ENCODE measurements at regions not wholly inside any gene's neighbourhood (a gene's known extent, or its start where the extent isn't known, plus 50 kb on each side); places are given as distances from the start of the nearest gene placed in this dataset.

DNA sequence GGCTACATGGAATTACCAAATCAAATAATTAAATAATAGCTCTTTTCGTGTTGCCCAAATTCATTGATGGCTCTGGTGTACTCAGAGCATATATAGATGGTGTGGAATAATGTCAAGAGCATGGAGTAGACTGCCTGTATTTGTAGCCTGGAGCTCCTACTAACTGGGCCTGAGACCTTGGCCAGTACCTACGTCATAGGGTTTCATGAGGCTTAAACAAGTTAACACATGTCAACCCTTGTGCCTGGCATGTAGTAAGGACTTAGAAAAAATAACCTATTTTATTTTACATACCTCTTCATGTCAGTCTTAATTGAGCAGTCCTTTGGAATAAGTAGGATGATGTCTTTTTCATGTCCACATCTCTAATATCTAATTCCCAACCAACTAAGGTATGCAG, 223.7 kb upstream of the DPH6 start:
- TF ChIP-seq POLR2A (IDR thresholded peaks at IDR 0.05; ENCODE audit: low read depth, low read length), result no peak
- FAIRE-seq (no peak), DNase-seq (ENCODE audit: insufficient read length, low spot score) (no peak)

DNA sequence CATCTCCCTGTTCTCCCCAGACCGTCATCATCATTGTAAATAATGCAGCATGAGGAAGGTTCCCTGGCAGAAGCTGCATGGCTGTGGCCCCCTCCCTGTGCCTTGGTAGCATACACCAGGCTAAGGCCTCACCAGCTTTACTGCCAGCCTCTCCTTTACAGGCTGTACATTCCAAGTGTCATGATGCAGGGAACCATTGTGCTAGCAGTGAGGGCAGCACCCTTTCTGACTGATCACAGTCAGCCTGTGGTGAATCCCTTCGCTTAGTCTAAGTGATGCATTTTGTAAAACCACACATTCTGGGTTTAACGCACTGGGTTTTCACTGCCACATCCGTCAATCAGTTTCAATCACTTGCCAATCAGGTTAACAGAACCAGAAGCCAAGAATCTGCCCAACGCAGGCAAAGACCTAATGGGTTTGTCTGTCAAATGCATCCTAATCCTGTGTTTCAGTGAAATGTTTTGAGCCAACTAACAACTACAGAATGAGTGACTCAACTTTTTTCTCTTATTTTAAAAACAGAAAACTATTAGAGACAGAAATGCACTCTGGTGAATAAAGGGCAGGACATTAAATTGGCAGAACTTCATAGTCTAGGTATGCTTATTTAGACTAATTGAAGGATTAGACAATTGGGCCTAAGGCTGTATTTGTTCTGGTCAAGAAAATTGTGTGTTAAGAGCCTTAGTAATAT, 225.9 kb upstream of the DPH6 start:
- DNase-seq (ENCODE audit: insufficient read length, low spot score) (no peak), FAIRE-seq (no peak)
- TF ChIP-seq POLR2A (IDR thresholded peaks at IDR 0.05; ENCODE audit: low read depth, low read length), result no peak

DNA sequence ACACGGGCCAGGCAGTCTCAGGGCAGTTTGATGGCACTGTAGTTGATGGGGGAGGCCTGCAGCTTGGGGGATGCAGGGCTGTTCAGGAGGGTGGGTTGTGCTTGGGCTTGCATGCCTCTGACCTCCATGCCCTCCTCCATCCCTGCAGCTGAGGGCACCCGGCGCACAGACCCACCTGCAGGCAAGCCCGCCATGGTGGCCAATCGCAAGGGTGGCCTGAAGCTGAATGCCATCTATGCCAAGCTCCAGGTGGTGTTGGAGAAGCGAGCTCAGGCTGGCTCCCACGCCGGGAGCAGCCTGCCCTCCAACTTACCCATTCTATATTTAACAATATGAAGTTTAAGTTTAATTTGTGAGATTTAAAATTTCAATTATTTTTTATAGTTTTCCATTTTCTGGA, 228.7 kb upstream of the DPH6 start:
- FAIRE-seq, result no peak

GRCh38 chr15:35775471-35775870, 229.5 kb upstream of the DPH6 start:
- DNase-seq (ENCODE audit: insufficient read length, low spot score) (no peak), FAIRE-seq (no peak)
- no peak for TF ChIP-seq POLR2A (IDR thresholded peaks at IDR 0.05; ENCODE audit: low read depth, low read length)

More for the DNA sequence above, 228.7 kb upstream of the DPH6 start:
- TF ChIP-seq POLR2A (IDR thresholded peaks at IDR 0.05; ENCODE audit: low read depth, low read length), result no peak
- DNase-seq (ENCODE audit: insufficient read length, low spot score), result no peak

DNA sequence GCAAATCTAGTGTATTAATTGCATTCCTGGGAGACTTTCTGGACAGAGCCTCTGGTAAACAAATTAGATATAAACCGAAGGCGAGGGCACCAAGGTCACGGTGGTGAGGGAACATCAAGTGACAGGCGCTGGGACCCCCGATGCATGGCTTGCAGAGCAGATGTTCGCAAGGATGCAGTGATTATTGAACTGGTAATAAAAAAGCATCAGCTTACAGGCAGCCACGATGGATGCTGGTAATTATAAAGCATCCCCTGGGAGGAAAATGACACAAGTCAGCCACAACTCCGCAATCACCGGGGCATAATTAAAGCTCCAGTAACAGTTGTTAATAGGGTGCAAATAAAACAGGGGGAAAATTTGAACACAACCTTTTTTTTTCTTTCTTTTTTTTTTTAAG, 231.1 kb upstream of the DPH6 start:
- FAIRE-seq, result no peak
- no peak for TF ChIP-seq POLR2A (IDR thresholded peaks at IDR 0.05; ENCODE audit: low read depth, low read length)
- DNase-seq (ENCODE audit: insufficient read length, low spot score), result no peak

DNA sequence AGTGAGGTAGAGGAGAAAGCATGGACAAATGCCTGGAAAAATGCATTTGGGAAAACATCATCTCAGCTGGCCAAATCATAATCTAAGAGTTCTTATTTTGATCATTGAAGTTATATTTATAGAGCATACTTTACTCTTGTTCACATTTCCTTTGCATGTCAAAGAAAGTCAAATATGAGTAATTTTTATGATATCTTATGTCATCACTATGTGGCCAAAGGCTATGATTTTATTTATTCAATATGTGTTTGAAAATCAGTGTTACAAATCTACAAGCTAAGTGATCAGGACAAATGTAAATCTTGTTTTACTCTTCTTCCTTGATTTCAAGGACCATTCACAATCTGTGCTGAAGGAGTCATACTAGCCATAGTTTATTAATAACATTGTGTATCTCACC, 237.2 kb upstream of the DPH6 start:
- no peak for FAIRE-seq
- DNase-seq (ENCODE audit: insufficient read length, low spot score), result no peak
- no peak for TF ChIP-seq POLR2A (IDR thresholded peaks at IDR 0.05; ENCODE audit: low read depth, low read length)

DNA sequence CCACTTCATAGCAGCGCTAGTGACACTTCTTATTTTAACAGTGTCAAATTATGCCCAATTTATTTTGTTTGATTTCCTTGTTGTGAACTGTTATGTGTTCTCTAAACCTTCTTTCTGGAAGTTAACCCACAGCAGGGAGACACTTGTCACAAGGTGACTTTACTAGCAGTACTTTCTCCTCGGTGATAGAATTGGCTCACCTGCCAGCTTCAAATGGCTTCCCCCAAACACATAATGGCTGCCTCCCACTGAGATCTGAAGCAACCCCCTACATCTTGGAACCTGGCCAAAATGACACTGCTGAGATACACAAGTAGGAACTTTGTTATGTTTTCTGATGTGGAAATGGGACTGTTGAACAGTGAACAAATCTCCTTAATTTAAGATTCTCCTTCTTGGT, 238.8 kb upstream of the DPH6 start:
- no peak for FAIRE-seq
- no peak for DNase-seq (ENCODE audit: insufficient read length, low spot score)
- TF ChIP-seq POLR2A (IDR thresholded peaks at IDR 0.05; ENCODE audit: low read depth, low read length), result no peak

DNA sequence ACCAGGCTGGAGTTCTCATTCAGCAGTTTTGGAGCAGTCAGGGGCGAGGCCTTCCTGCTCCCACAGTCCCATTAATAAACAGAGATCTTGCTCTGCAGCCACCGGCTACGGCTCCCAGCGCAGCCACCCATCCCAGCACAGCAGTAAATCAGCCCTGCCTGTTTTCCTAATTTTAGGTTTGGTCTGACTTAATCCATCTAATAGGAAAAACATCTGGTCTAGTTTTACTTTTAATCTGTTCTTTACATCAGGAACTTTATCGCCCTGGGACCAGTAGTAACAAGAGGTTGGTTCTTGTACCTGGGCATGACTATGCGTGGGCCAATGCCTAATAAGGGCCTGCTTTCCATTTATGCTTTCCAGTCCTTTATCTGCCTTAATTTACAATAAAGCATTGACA, 264.0 kb upstream of the DPH6 start:
- no peak for FAIRE-seq
- DNase-seq (ENCODE audit: insufficient read length, low spot score), result no peak
- TF ChIP-seq POLR2A (IDR thresholded peaks at IDR 0.05; ENCODE audit: low read depth, low read length), result no peak

DNA sequence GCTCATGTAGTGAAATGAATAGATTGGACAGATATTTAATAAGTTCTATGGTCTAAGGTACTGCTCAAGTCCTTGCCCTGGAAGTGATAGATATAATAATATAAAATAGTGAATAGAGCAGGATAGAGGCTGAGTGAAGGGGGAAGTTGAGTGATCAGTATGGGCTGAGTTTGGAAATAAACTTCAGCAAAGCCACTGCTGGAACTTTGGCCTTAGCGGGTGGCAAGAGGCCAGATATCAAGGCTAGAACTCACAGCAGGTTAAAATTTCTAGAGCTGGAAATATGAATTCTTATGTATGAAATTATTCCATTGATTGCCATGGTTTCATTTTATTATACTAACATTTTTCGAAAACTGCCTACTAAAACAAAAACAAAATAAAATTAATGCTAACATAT, 267.6 kb upstream of the DPH6 start:
- FAIRE-seq (no peak), DNase-seq (ENCODE audit: insufficient read length, low spot score) (no peak)
- no peak for TF ChIP-seq POLR2A (IDR thresholded peaks at IDR 0.05; ENCODE audit: low read depth, low read length)

DNA sequence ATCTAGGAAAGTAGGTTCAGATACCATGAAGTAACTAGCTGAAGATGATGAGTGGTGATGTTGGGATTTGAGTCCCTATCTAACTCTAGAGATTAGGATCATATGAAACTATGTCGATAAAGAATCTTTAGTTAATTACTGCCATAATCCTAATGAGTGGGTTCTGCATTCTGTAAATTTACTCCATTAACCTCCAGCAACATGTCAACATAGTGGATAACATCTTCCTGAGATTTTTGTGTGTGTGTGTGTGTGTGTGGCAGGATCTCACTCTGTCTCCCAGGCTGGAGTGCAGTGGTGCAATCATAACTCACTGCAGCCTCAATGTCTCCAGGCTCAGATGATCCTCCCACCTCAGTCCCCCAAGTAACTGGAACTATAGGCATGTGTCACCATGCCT, 272.9 kb upstream of the DPH6 start:
- DNase-seq (ENCODE audit: insufficient read length, low spot score), result no peak
- TF ChIP-seq POLR2A (IDR thresholded peaks at IDR 0.05; ENCODE audit: low read depth, low read length), result no peak
- FAIRE-seq, result no peak

DNA sequence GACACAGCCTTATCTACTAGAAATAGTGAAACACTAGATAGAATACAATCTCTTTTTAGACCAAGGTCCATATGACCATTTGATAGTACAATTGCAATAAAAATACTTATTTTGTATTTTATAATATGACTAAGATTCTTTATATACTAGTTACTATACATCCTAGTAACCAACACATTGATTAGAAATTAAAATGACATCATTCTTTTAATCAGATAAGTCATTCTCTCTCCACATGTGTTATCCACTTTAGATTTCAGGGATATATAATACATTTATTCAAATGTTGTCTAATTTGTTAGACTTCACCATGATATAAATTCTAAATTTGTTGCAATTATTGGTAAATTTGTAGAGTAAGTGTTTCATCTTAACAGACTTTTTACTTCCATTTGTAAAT, 276.2 kb upstream of the DPH6 start:
- no peak for FAIRE-seq
- no peak for DNase-seq (ENCODE audit: insufficient read length, low spot score)
- no peak for TF ChIP-seq POLR2A (IDR thresholded peaks at IDR 0.05; ENCODE audit: low read depth, low read length)

DNA sequence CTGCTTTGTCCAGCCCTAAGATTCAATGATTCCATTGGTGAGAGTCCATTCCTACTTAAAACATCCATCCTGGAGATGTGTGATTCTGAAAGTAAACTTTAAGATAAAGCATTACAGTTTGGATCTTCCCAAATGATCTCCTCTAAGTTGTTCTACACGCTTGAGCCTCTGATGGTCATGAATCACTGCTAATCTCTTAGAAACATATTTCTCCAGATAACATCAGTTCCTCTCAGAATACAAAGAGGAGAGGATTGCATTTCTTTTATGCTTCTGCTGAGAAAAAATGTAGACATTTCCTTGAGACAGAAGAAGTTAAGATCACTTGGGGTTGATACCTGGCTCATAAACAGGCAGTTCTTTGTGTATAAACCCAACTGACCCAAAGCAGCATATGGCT, 281.2 kb upstream of the DPH6 start:
- DNase-seq (ENCODE audit: insufficient read length, low spot score), result no peak
- FAIRE-seq, result peak; percentile 73
- TF ChIP-seq POLR2A (IDR thresholded peaks at IDR 0.05; ENCODE audit: low read depth, low read length), result no peak

GRCh38 chr15:35827911-35828310, 281.9 kb upstream of the DPH6 start:
- TF ChIP-seq POLR2A (IDR thresholded peaks at IDR 0.05; ENCODE audit: low read depth, low read length), result no peak
- DNase-seq (ENCODE audit: insufficient read length, low spot score) (no peak), FAIRE-seq (no peak)

DNA sequence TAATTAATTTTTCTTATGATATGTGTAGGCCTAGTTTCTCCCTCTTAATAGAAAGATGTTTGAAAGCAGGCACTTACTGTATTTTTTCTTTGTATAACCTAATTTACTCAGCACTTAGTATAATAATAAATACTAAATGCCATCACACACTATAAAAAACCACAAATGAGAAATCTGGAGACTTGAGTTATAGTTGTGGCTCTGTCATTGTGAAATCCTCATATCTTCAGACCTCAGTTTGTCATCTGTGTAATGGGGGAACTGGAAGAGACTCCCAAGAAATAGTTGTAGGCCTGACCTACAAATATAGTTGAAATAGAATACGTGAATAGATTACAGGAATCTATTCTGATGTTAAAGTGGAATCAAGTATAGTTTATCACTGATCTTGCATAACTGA, 287.6 kb upstream of the DPH6 start:
- FAIRE-seq (no peak), DNase-seq (ENCODE audit: insufficient read length, low spot score) (no peak)
- TF ChIP-seq POLR2A (IDR thresholded peaks at IDR 0.05; ENCODE audit: low read depth, low read length), result no peak

DNA sequence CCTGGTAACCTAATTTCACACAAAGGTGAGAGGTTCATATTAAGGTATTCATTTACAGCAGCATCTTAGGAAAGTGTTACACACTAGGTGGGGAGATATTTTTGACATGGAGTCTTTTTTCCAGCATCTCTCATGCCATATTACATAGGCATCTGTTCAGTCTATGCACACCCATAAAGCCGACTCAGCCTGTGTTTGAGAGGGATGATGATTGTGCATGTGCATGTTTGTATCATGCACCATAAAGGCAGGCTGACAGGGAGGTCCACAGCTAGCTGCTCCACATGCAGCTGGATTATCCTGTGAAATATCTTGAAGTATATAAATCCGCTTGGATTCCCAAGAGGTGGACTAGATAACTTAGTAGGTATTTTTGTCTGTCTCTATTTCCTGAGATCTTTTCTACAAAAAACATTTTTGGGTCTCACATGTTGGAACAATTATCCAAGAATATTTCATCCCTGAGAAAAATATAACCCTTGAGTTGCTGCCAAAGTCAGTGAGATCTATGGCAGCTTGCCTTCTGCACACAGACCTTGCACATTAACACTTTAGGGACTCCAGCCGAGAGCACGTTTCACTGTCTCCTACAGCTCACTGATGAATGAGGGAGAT, 288.4 kb upstream of the DPH6 start:
- no peak for FAIRE-seq
- DNase-seq (ENCODE audit: insufficient read length, low spot score), result no peak

More for the DNA sequence above, 288.4 kb upstream of the DPH6 start:
- TF ChIP-seq POLR2A (IDR thresholded peaks at IDR 0.05; ENCODE audit: low read depth, low read length), result no peak

Measured in H54 (cell line).